ENCODE measurements at regions not wholly inside any gene's neighbourhood (a gene's known extent, or its start where the extent isn't known, plus 50 kb on each side); places are given as distances from the start of the nearest gene placed in this dataset.

DNA sequence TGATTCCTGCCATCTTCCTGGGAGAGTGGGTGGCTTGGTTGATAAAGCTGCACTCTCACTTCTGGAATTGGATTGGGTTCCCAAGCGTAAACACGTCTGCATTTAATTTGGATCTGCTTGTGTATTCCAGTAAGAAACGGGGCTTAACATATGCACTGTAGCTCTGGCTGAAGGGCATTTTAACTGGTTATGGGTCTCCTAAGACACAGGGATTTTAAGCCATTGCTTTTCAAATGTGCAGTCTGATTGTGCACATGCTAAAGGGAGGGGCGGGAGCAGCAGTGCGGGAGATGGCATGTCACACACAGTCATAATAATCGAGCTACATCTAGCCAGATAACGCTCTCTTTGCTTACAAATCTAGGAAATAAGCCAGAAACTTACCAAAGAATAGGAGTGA, 247.3 kb upstream of the LYZL1 start:
- Mint-ChIP-seq H3K27ac (no peak overlapping the region), H3K9me3 (peaks cover 21% of the 10 kb centered on the region), H3K4me1 (no peaks in the 10 kb centered on the region), H3K4me3 (no peak overlapping the region), H3K36me3 (ENCODE audit: low read depth) (peaks cover 5% of the 10 kb centered on the region), H3K27me3 (ENCODE audit: insufficient read depth, low read depth, poor library complexity) (peaks cover 4% of the 10 kb centered on the region)
- no peaks in the 10 kb centered on the region for H3K27me3 ChIP-seq (ENCODE audit: insufficient read depth)
- H3K4me1 ChIP-seq (ENCODE audit: insufficient read depth) = 0 out of 2 replicates have a peak, but pooled peaks cover 4% of the 10 kb centered on the region
- no peak overlapping the region for H2AFZ ChIP-seq
- ATAC-seq = no peak
- no peaks in the 10 kb centered on the region for H4K20me1 ChIP-seq (replicated peaks; ENCODE audit: insufficient read depth)
- no peak for TF ChIP-seq NANOG (IDR thresholded peaks at IDR 0.05; ENCODE audit: borderline replicate concordance)
- no peak for TF ChIP-seq ZNF331 (CRISPR knock-in tag; IDR thresholded peaks at IDR 0.05; ENCODE audit: low read depth)
- H3K79me2 ChIP-seq (replicated peaks; ENCODE audit: insufficient read depth) = no peaks in the 10 kb centered on the region
- H3K4me2 ChIP-seq = no peak overlapping the region
- H3F3A ChIP-seq (replicated peaks; ENCODE audit: low read depth) = no peaks in the 10 kb centered on the region
- no peak for DNase-seq (ENCODE audit: low spot score)
- no peak overlapping the region for H3K4me3 ChIP-seq
- no peak overlapping the region for H3K27ac ChIP-seq (ENCODE audit: low read depth)
- H3K36me3 ChIP-seq (ENCODE audit: insufficient read depth) = no peaks in the 10 kb centered on the region
- H3K9me2 ChIP-seq (ENCODE audit: insufficient read depth) = peaks cover 8% of the 10 kb centered on the region

GRCh38 chr10:29048506-29048905, 240.4 kb upstream of the LYZL1 start:
- H3F3A ChIP-seq (replicated peaks; ENCODE audit: low read depth) = no peaks in the 10 kb centered on the region
- no peaks in the 10 kb centered on the region for H3K79me2 ChIP-seq (replicated peaks; ENCODE audit: insufficient read depth)
- DNase-seq (ENCODE audit: low spot score) = no peak
- H2AFZ ChIP-seq = no peak overlapping the region
- H3K36me3 ChIP-seq (ENCODE audit: insufficient read depth) = no peaks in the 10 kb centered on the region
- no peak overlapping the region for H3K27ac Mint-ChIP-seq
- no peak overlapping the region for H3K4me3 Mint-ChIP-seq
- no peak overlapping the region for H3K4me2 ChIP-seq
- ATAC-seq = no peak
- H3K4me1 Mint-ChIP-seq = no peaks in the 10 kb centered on the region
- H3K27ac ChIP-seq (ENCODE audit: low read depth) = no peak overlapping the region
- no peaks in the 10 kb centered on the region for H3K36me3 Mint-ChIP-seq (ENCODE audit: low read depth)
- H3K4me1 ChIP-seq (ENCODE audit: insufficient read depth) = 0 out of 2 replicates have a peak, but pooled peaks cover 4% of the 10 kb centered on the region
- H3K4me3 ChIP-seq = no peak overlapping the region
- TF ChIP-seq JUNB (IDR thresholded peaks at IDR 0.05; ENCODE audit: unreplicated experiment) (no peak), ZNF114 (CRISPR knock-in tag; IDR thresholded peaks at IDR 0.05) (no peak)
- no peaks in the 10 kb centered on the region for H3K27me3 Mint-ChIP-seq (ENCODE audit: insufficient read depth, low read depth, poor library complexity)
- H3K27me3 ChIP-seq (ENCODE audit: insufficient read depth) = no peaks in the 10 kb centered on the region
- peaks cover 4% of the 10 kb centered on the region; the same call in 1 of the 3 replicates for H3K9me3 Mint-ChIP-seq
- H4K20me1 ChIP-seq (replicated peaks; ENCODE audit: insufficient read depth) = no peaks in the 10 kb centered on the region
- H3K9me2 ChIP-seq (ENCODE audit: insufficient read depth) = peaks cover 11% of the 10 kb centered on the region

DNA sequence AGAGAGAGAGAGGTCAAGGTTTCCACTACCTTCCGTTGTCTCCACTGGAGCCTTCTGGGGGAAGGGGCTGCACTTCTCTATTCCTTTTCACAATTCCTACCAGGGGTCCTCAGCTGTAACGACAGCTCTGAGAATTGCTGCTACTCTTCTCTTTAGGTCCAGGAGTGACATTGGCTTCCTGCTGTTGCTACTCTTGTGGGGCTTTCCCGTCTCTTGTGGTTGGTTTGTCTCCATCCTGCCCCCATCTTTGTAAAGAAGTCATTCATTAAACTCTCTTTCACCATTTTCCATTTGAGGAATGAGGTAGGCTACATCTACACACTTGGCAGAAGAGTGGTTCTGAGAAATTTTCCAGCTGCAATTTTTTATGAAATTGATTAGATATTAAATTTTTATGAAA, 238.8 kb upstream of the LYZL1 start:
- H3K4me1 Mint-ChIP-seq = peaks cover 2% of the 10 kb centered on the region
- Histone ChIP-seq H3K4me1 (ENCODE audit: insufficient read depth) (0 out of 2 replicates have a peak, but pooled peaks cover 3% of the 10 kb centered on the region), H2AFZ (0 out of 2 replicates have a peak overlapping the region, but pooled peaks have one; percentile 3), H3K36me3 (ENCODE audit: insufficient read depth) (no peaks in the 10 kb centered on the region), H3K79me2 (replicated peaks; ENCODE audit: insufficient read depth) (no peaks in the 10 kb centered on the region), H3K4me2 (no peak overlapping the region), H3K4me3 (no peak overlapping the region), H3K9me2 (ENCODE audit: insufficient read depth) (peaks cover 14% of the 10 kb centered on the region), H3K27me3 (ENCODE audit: insufficient read depth) (no peaks in the 10 kb centered on the region), H4K20me1 (replicated peaks; ENCODE audit: insufficient read depth) (no peaks in the 10 kb centered on the region), H3F3A (replicated peaks; ENCODE audit: low read depth) (no peaks in the 10 kb centered on the region), H3K27ac (ENCODE audit: low read depth) (no peak overlapping the region)
- DNase-seq (ENCODE audit: low spot score) = no peak
- H3K9me3 Mint-ChIP-seq = no peaks in the 10 kb centered on the region
- H3K27me3 Mint-ChIP-seq (ENCODE audit: insufficient read depth, low read depth, poor library complexity) = no peaks in the 10 kb centered on the region
- H3K36me3 Mint-ChIP-seq (ENCODE audit: low read depth) = no peaks in the 10 kb centered on the region
- H3K27ac Mint-ChIP-seq = no peak overlapping the region
- no peak for ATAC-seq
- no peak overlapping the region for H3K4me3 Mint-ChIP-seq
- TF ChIP-seq ZNF331 (CRISPR knock-in tag; IDR thresholded peaks at IDR 0.05; ENCODE audit: low read depth) = no peak
- TF ChIP-seq, protein P1, sequence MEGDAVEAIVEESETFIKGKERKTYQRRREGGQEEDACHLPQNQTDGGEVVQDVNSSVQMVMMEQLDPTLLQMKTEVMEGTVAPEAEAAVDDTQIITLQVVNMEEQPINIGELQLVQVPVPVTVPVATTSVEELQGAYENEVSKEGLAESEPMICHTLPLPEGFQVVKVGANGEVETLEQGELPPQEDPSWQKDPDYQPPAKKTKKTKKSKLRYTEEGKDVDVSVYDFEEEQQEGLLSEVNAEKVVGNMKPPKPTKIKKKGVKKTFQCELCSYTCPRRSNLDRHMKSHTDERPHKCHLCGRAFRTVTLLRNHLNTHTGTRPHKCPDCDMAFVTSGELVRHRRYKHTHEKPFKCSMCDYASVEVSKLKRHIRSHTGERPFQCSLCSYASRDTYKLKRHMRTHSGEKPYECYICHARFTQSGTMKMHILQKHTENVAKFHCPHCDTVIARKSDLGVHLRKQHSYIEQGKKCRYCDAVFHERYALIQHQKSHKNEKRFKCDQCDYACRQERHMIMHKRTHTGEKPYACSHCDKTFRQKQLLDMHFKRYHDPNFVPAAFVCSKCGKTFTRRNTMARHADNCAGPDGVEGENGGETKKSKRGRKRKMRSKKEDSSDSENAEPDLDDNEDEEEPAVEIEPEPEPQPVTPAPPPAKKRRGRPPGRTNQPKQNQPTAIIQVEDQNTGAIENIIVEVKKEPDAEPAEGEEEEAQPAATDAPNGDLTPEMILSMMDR (conservative IDR thresholded peaks at IDR 0.05; ENCODE audit: low read depth in 2 of 2) = no peak
- no peak for TF ChIP-seq EZH2phosphoT487 (IDR thresholded peaks at IDR 0.05; ENCODE audit: unreplicated experiment)
- TF ChIP-seq, protein P2, sequence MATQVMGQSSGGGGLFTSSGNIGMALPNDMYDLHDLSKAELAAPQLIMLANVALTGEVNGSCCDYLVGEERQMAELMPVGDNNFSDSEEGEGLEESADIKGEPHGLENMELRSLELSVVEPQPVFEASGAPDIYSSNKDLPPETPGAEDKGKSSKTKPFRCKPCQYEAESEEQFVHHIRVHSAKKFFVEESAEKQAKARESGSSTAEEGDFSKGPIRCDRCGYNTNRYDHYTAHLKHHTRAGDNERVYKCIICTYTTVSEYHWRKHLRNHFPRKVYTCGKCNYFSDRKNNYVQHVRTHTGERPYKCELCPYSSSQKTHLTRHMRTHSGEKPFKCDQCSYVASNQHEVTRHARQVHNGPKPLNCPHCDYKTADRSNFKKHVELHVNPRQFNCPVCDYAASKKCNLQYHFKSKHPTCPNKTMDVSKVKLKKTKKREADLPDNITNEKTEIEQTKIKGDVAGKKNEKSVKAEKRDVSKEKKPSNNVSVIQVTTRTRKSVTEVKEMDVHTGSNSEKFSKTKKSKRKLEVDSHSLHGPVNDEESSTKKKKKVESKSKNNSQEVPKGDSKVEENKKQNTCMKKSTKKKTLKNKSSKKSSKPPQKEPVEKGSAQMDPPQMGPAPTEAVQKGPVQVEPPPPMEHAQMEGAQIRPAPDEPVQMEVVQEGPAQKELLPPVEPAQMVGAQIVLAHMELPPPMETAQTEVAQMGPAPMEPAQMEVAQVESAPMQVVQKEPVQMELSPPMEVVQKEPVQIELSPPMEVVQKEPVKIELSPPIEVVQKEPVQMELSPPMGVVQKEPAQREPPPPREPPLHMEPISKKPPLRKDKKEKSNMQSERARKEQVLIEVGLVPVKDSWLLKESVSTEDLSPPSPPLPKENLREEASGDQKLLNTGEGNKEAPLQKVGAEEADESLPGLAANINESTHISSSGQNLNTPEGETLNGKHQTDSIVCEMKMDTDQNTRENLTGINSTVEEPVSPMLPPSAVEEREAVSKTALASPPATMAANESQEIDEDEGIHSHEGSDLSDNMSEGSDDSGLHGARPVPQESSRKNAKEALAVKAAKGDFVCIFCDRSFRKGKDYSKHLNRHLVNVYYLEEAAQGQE (IDR thresholded peaks at IDR 0.05; ENCODE audit: unreplicated experiment) = no peak
- TF ChIP-seq EZH2 (IDR thresholded peaks at IDR 0.05; ENCODE audit: low read depth, unreplicated experiment) = no peak
- TF ChIP-seq CREB1 (CRISPR knock-in tag; IDR thresholded peaks at IDR 0.05; ENCODE audit: low read depth) = no peak
- no peak for TF ChIP-seq ETS1 (IDR thresholded peaks at IDR 0.05)

Data from GM23338 (cell line).